GM21381 (cell line): ENCODE measurements at regions not wholly inside any gene's neighbourhood (a gene's known extent, or its start where the extent isn't known, plus 50 kb on each side); places are given as distances from the start of the nearest gene placed in this dataset.

Experiments used
- ATAC-seq: cut with Tn5 transposase; IDR thresholded peaks from one replicate; pipeline ENCODE4 v1.9.1; 2021; ENCODE audit warnings: mild to moderate bottlenecking, moderate library complexity; ENCODE audit not compliant: unreplicated experiment

GRCh38 chr5:98624145-98624880 lies 149.2 kb upstream of the RGMB start:
- ATAC-seq = no peak

- no peak for ATAC-seq
Observed at GRCh38 chr5:98627121-98627520, 146.3 kb upstream of the RGMB start.

GRCh38 chr5:98630621-98631020 lies 142.8 kb upstream of the RGMB start:
- no peak for ATAC-seq

GRCh38 chr5:98631311-98632054 lies 142.0 kb upstream of the RGMB start:
- ATAC-seq = no peak

- no peak for ATAC-seq
Observed at GRCh38 chr5:98635656-98636055, 137.8 kb upstream of the RGMB start.

- no peak for ATAC-seq
Observed at GRCh38 chr5:98637116-98637515, 136.3 kb upstream of the RGMB start.

- ATAC-seq = no peak
Observed at GRCh38 chr5:98637557-98637956, 135.9 kb upstream of the RGMB start.

GRCh38 chr5:98638111-98638510 lies 135.4 kb upstream of the RGMB start:
- ATAC-seq = no peak

- no peak for ATAC-seq
Observed at GRCh38 chr5:98638701-98639100, 134.8 kb upstream of the RGMB start.

- no peak for ATAC-seq
Observed at GRCh38 chr5:98639274-98639673, 134.2 kb upstream of the RGMB start.

GRCh38 chr5:98641671-98642070 lies 131.8 kb upstream of the RGMB start:
- ATAC-seq = no peak

GRCh38 chr5:98643569-98643968 lies 129.9 kb upstream of the RGMB start:
- ATAC-seq = no peak

- ATAC-seq = no peak
Observed at GRCh38 chr5:98651715-98652114, 121.7 kb upstream of the RGMB start.

- ATAC-seq = no peak
Observed at GRCh38 chr5:98656125-98656795, 117.2 kb upstream of the RGMB start.

GRCh38 chr5:98656796-98657195 lies 116.7 kb upstream of the RGMB start:
- no peak for ATAC-seq

GRCh38 chr5:98657559-98657958 lies 115.9 kb upstream of the RGMB start:
- ATAC-seq = no peak

GRCh38 chr5:98663521-98663920 lies 109.9 kb upstream of the RGMB start:
- no peak for ATAC-seq

- no peak for ATAC-seq
Observed at GRCh38 chr5:98664736-98665135, 108.7 kb upstream of the RGMB start.

- ATAC-seq = no peak
Observed at GRCh38 chr5:98679963-98680362, 93.5 kb upstream of the RGMB start.

GRCh38 chr5:98690002-98690401 lies 83.5 kb upstream of the RGMB start:
- ATAC-seq = no peak

- no peak for ATAC-seq
Observed at GRCh38 chr5:98694902-98695301, 78.6 kb upstream of the RGMB start.

GRCh38 chr5:98698359-98698758 lies 75.1 kb upstream of the RGMB start:
- no peak for ATAC-seq
